ENCODE measurements at regions not wholly inside any gene's neighbourhood (a gene's known extent, or its start where the extent isn't known, plus 50 kb on each side); places are given as distances from the start of the nearest gene placed in this dataset.

GRCh38 chr5:120380644-120381043, 83.5 kb upstream of the PRR16 start:
- no peak for TF ChIP-seq CTCF (IDR thresholded peaks at IDR 0.05)
- no peak for TF ChIP-seq ZFX (IDR thresholded peaks at IDR 0.05; ENCODE audit: borderline replicate concordance)
- no peak overlapping the region for H3K27ac ChIP-seq

- no peak for TF ChIP-seq ZFX (IDR thresholded peaks at IDR 0.05; ENCODE audit: borderline replicate concordance)
- TF ChIP-seq CTCF (IDR thresholded peaks at IDR 0.05): no peak
- no peak overlapping the region for H3K27ac ChIP-seq
These were observed 81.3 kb upstream of the PRR16 start for GRCh38 chr5:120382833-120383232.

GRCh38 chr5:120386981-120387380, 77.1 kb upstream of the PRR16 start:
- no peak overlapping the region for H3K27ac ChIP-seq

GRCh38 chr5:120388016-120388781, 75.9 kb upstream of the PRR16 start:
- TF ChIP-seq ZFX (IDR thresholded peaks at IDR 0.05; ENCODE audit: borderline replicate concordance): no peak
- no peak overlapping the region for H3K27ac ChIP-seq

More at GRCh38 chr5:120386981-120387380, 77.1 kb upstream of the PRR16 start:
- no peak for TF ChIP-seq CTCF (IDR thresholded peaks at IDR 0.05)
- no peak for TF ChIP-seq ZFX (IDR thresholded peaks at IDR 0.05; ENCODE audit: borderline replicate concordance)

GRCh38 chr5:120394259-120394658, 69.8 kb upstream of the PRR16 start:
- TF ChIP-seq CTCF (IDR thresholded peaks at IDR 0.05) (no peak), ZFX (IDR thresholded peaks at IDR 0.05; ENCODE audit: borderline replicate concordance) (no peak)
- no peak overlapping the region for H3K27ac ChIP-seq

DNA sequence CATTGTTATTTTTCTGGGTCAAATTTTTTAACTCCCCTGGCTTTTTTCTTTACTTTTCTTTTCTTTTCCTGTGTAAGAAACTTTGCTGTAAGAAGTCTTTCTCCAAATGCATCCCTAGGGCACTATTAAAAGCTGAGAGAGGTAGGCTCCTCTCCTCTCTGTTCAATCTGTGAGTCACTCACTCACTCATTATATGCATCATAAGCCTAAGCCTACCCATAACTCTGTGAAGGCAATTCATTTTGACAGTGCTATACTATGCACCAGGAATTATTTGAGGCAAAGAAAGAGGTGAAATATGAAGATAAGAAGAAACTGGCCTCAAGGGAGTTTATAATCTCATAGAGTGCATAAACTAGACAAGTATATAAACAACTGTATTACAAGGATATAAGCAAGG, 67.9 kb upstream of the PRR16 start:
- H3K27ac ChIP-seq: no peak overlapping the region
- TF ChIP-seq CTCF (IDR thresholded peaks at IDR 0.05) (no peak), ZFX (IDR thresholded peaks at IDR 0.05; ENCODE audit: borderline replicate concordance) (no peak)

- no peak overlapping the region for H3K27ac ChIP-seq
- TF ChIP-seq ZFX (IDR thresholded peaks at IDR 0.05; ENCODE audit: borderline replicate concordance): no peak
- no peak for TF ChIP-seq CTCF (IDR thresholded peaks at IDR 0.05)
These were observed 63.7 kb upstream of the PRR16 start for GRCh38 chr5:120400356-120400755.

- no peak overlapping the region for H3K27ac ChIP-seq
- no peak for TF ChIP-seq ZFX (IDR thresholded peaks at IDR 0.05; ENCODE audit: borderline replicate concordance)
- no peak for TF ChIP-seq CTCF (IDR thresholded peaks at IDR 0.05)
These were observed 61.5 kb upstream of the PRR16 start for GRCh38 chr5:120402606-120403005.

All from 22Rv1 (cell line).